DMS53 (cell line): ENCODE measurements at regions not wholly inside any gene's neighbourhood (a gene's known extent, or its start where the extent isn't known, plus 50 kb on each side); places are given as distances from the start of the nearest gene placed in this dataset.
"Not testable (repeated sequence)": the region's sequence is repeated elsewhere in the genome, so short reads cannot be mapped to it uniquely, and the experiment has no call there.

Experiments
- DNase-seq: peaks from one replicate; lab custom pipeline; 2025; lab: John Stamatoyannopoulos, UW

- no peak for DNase-seq
These were observed 84.7 kb downstream of the URB2 start for GRCh38 chr1:229710746-229711145.

GRCh38 chr1:229714306-229714705, 88.3 kb downstream of the URB2 start:
- no peak for DNase-seq

GRCh38 chr1:229714964-229715603, 89.0 kb downstream of the URB2 start:
- peak; percentile 76 for DNase-seq

GRCh38 chr1:229716069-229716468, 90.0 kb downstream of the URB2 start:
- DNase-seq, result no peak

GRCh38 chr1:229716704-229717103, 90.7 kb downstream of the URB2 start:
- peak; percentile 78 for DNase-seq

- peak; percentile 98 for DNase-seq
These were observed 91.9 kb downstream of the URB2 start for GRCh38 chr1:229717786-229718576.

GRCh38 chr1:229726061-229726460, 100.0 kb downstream of the URB2 start:
- no peak for DNase-seq

- DNase-seq, result no peak
These were observed 103.9 kb downstream of the URB2 start for GRCh38 chr1:229729916-229730315.

- no peak for DNase-seq
These were observed 104.5 kb downstream of the URB2 start for GRCh38 chr1:229730573-229730972.

GRCh38 chr1:229732061-229732460, 106.0 kb downstream of the URB2 start:
- DNase-seq, result no peak

- DNase-seq, result no peak
These were observed 110.3 kb downstream of the URB2 start for GRCh38 chr1:229736376-229736775.

GRCh38 chr1:229742614-229743013, 116.6 kb downstream of the URB2 start:
- not testable (repeated sequence) for DNase-seq

GRCh38 chr1:229749992-229750391, 123.9 kb downstream of the URB2 start:
- DNase-seq, result no peak

GRCh38 chr1:229751610-229752009, 125.6 kb downstream of the URB2 start:
- DNase-seq, result no peak

GRCh38 chr1:229752679-229753078, 126.6 kb downstream of the URB2 start:
- no peak for DNase-seq

- DNase-seq, result no peak
These were observed 127.9 kb downstream of the URB2 start for GRCh38 chr1:229753764-229754551.

- peak; percentile 8 for DNase-seq
These were observed 130.6 kb downstream of the URB2 start for GRCh38 chr1:229756666-229757065.

- no peak for DNase-seq
These were observed 131.2 kb downstream of the URB2 start for GRCh38 chr1:229757226-229757625.

GRCh38 chr1:229758101-229759036, 132.3 kb downstream of the URB2 start:
- DNase-seq, result no peak

- DNase-seq, result no peak
These were observed 133.0 kb downstream of the URB2 start for GRCh38 chr1:229759037-229759435.

- DNase-seq, result no peak
These were observed 133.5 kb downstream of the URB2 start for GRCh38 chr1:229759586-229759985.
